ENCODE measurements at regions not wholly inside any gene's neighbourhood (a gene's known extent, or its start where the extent isn't known, plus 50 kb on each side); places are given as distances from the start of the nearest gene placed in this dataset.

DNA sequence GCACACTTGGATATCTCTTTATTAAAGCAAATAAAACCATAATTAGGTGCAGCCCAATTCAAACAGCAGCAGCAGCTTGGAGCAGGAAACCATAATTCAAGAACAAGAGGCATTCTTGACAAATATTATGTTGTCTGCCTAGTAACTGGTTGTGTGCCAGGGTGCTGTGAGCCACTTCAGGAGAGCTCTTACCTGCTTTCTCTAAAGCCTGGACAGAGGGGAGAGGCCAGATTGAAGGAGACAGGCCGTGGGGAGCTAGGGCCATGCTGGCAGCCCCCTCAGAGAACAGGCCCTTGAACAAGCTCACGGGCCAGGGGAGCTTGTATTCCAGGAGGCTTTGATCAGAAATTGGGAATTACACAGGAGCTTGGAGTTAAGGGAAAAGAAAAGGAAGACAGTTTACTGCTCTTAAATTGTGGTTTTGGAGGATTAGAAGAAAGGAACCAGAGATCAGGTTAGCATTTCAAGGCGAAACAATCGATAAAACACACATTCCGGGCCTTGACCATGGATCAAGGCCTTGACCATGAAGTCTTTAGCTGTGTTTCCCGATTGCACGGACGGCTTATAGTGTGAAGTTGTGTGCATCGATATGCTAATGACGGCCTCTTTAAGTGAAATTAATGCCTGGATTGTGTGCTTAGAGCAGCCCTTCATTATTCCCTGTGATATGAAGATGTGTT, 69.8 kb upstream of the NKX2-2 start:
- DNase-seq (ENCODE audit: low read depth in 2 of 3, low spot score in 2 of 3), result no peak

- no peak for DNase-seq (ENCODE audit: low read depth in 2 of 3, low spot score in 2 of 3)
Observed at GRCh38 chr20:21577551-21577950, 63.7 kb upstream of the NKX2-2 start.

GRCh38 chr20:21575981-21576740, 62.3 kb upstream of the NKX2-2 start:
- DNase-seq (ENCODE audit: low read depth in 2 of 3, low spot score in 2 of 3), result no peak

GRCh38 chr20:21575167-21575566, 61.3 kb upstream of the NKX2-2 start:
- no peak for DNase-seq (ENCODE audit: low read depth in 2 of 3, low spot score in 2 of 3)

GRCh38 chr20:21574443-21574842, 60.6 kb upstream of the NKX2-2 start:
- DNase-seq (ENCODE audit: low read depth in 2 of 3, low spot score in 2 of 3), result no peak

- no peak for DNase-seq (ENCODE audit: low read depth in 2 of 3, low spot score in 2 of 3)
Observed at GRCh38 chr20:21573259-21573658, 59.4 kb upstream of the NKX2-2 start.

GRCh38 chr20:21571841-21572690, 58.2 kb upstream of the NKX2-2 start:
- DNase-seq (ENCODE audit: low read depth in 2 of 3, low spot score in 2 of 3), result peak in 2 of 3 donors; percentile 13 to 25

DNA sequence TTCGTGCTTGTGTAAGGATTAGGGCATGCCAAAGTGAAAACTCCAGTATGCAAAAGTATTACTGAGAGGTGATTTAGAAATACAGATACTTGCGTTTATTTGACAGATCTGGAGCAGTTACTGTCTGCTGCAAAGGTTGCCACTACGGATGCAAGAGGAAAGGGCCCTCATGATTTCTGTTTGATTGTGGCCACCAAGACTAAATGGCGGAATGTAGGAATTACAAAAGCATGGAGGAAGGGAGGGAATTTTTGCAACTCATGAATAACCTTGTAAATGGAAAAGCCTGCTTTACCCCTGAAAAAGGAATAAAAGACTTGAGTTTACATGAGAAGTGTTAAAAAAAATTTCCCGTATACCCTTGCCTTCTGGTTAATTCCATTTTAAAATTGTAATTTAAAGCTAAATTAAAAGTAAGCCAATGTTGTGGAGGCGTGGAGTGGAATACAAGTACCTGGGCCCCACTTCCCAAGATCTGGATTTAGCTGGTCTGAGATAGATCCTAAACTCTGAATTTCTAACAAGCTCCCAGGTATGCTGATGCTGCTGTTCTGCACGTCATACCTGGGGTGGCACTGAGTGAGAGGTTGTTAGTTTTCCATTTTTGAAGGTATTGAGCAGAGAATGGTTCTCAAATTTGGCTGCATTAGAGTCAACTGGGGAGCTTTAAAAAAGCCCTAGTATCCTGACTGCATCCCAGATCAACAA, 56.6 kb upstream of the NKX2-2 start:
- DNase-seq (ENCODE audit: low read depth in 2 of 3, low spot score in 2 of 3), result no peak

GRCh38 chr20:21569586-21569985, 55.7 kb upstream of the NKX2-2 start:
- no peak for DNase-seq (ENCODE audit: low read depth in 2 of 3, low spot score in 2 of 3)

- DNase-seq (ENCODE audit: low read depth in 2 of 3, low spot score in 2 of 3), result no peak
Observed at GRCh38 chr20:21564127-21564773, 50.4 kb upstream of the NKX2-2 start.
